A172 (cell line): ENCODE measurements at regions not wholly inside any gene's neighbourhood (a gene's known extent, or its start where the extent isn't known, plus 50 kb on each side); places are given as distances from the start of the nearest gene placed in this dataset.
A peak's percentile ranks its signal among the peaks of the same experiment; 100 is the strongest.

Experiments used
- DNase-seq: peaks from one replicate; pipeline ENCODE4 v3.0.0-alpha.2; 2015; ENCODE audit warnings: low spot score

DNA sequence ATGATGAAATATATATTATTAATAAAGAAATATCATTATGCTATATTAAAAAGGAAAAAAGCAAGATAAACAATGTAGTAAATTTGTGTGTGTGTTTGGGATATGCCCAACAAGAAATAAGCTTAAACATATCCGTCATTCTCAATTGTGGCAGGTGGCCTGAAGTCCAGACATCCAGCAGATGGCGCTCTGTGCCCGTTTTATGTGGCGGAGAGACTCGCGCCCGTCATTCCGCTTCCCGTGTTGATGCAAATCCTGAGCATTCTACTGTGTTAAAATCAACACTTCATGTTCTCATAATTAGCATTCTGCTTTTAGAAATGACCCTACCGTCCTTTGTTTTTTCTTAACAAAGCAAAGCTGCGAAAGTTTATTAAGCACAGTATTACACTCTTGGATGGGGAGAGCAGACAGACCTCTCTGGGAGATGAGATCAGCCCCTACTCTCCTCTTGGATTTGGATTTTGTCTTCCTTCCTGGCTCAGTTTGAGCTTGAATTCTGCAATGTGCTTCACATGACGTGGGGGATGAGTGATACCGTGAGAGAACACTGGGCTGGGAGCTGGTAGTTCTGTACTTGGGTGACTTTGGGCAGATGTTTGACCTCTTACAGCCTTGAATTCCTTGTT, 125.8 kb downstream of the MCHR2 start:
- peak; percentile 55 for DNase-seq
